Pancreas (tissue), 10 donors: ENCODE measurements at regions not wholly inside any gene's neighbourhood (a gene's known extent, or its start where the extent isn't known, plus 50 kb on each side); places are given as distances from the start of the nearest gene placed in this dataset.
"Not testable (repeated sequence)": the region's sequence is repeated elsewhere in the genome, so short reads cannot be mapped to it uniquely, and the experiment has no call there.

Experiments used
- ATAC-seq, 4 donors: fragments of 200-7000 bp; cut with Tn5 transposase; one replicate each; pipeline versions ENCODE4 v1.8.0 to v1.9.1; 2020; ENCODE audit warnings: mild to moderate bottlenecking in 4 of 4, moderate library complexity in 4 of 4
- DNase-seq, 6 donors: peaks; one replicate each; pipeline ENCODE4 v3.0.0-alpha.2; 2020
- FAIRE-seq: peaks from 2 replicates; lab custom pipeline; 2012; peaks lifted over from hg19 to GRCh38; lab: Jason Lieb, UNC
- H3K27ac ChIP-seq, 4 donors: fragments of 200-600 bp; sonication (generic); 1 replicate in 3 of 4; 2 replicates in 1 of 4; pipeline versions ENCODE4 v1.5.0 to v1.8.0; 2020
- H3K27me3 ChIP-seq, 4 donors: fragments of 200-600 bp; one replicate each; pipeline ENCODE4 v1.8.0; 2021
- H3K36me3 ChIP-seq, 3 donors: fragments of 200-600 bp; sonication (generic) in 1 of 3; one replicate each; pipeline versions ENCODE4 v1.5.0 to v1.8.0; 2020 to 2021
- H3K4me1 ChIP-seq, 3 donors: fragments of 200-600 bp; one replicate each; pipeline ENCODE4 v1.8.0; 2021
- H3K4me3 ChIP-seq, 4 donors: fragments of 200-600 bp; sonication (generic) in 2 of 4; one replicate each; pipeline versions ENCODE4 v1.5.0 to v1.8.0; 2020 to 2021
- H3K9me3 ChIP-seq, 4 donors: fragments of 200-600 bp; one replicate each; pipeline ENCODE4 v1.8.0; 2021
- WGBS, 2 donors: extraction: QIAGEN DNeasy Blood & Tissue Kit; methylation state at CpG; one replicate each; pipeline ENCODE4 v1.1.7; 2013; 5-methylcytosine and 5-hydroxymethylcytosine counted together
- intact Hi-C, 3 donors: fragments of 100-400 bp; cut with DNase I; formaldehyde crosslinking; loops; one replicate each; pipeline versions ENCODE4 v1.11.1 to v1.14.2; 2022
- TF ChIP-seq, protein P1 (sequence below), 4 donors: fragments of 200-600 bp; sonication (generic) in 3 of 4; IDR thresholded peaks; one replicate each; pipeline versions ENCODE4 v1.5.0 to v1.8.0; 2021; ENCODE audit warnings: antibody characterized with exemption in 4 of 4
- donor health status: healthy with polysubstance abuse.
- donor health status: DM: no; HTN: no; CAD: no; lungs with moderate emphysema.
- donor health status: DM: no; HTN: no; CAD: no.
- donor health status: control.
- donor health status: control.
- donor health status: Bipolar disorder and iron deficiency.
- donor health status: DM: yes; HTN: yes; CAD: no.
- donor health status: DM: no; HTN: no; CAD: no.
- donor health status: DM: no; HTN: no; CAD: no.
- donor health status: DM: yes; HTN: yes; CAD: no.

DNA sequence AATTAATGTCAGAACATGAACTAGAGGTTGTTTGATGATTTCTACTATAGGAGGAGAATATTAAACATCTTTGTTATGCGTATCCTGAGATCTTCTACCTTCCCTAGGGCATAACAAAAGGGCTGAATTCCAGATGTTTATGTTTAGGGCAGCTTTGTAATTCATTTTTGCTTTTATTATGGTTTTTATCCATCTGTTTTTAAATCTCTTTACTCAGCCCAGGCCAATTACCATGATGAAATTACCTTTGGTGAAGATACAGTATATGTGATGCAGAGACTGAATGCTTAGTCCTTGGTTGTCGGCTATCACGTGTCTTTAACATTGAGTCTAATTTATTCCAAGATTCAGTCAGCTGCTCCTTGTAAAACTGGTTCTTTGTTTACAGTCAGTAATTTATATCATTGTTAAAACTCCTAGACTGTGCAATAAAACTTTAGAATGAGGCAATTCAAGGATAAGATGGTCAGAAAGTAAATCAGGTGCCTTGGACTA, 176.9 kb downstream of the CTH start:
- TF ChIP-seq, protein P1, sequence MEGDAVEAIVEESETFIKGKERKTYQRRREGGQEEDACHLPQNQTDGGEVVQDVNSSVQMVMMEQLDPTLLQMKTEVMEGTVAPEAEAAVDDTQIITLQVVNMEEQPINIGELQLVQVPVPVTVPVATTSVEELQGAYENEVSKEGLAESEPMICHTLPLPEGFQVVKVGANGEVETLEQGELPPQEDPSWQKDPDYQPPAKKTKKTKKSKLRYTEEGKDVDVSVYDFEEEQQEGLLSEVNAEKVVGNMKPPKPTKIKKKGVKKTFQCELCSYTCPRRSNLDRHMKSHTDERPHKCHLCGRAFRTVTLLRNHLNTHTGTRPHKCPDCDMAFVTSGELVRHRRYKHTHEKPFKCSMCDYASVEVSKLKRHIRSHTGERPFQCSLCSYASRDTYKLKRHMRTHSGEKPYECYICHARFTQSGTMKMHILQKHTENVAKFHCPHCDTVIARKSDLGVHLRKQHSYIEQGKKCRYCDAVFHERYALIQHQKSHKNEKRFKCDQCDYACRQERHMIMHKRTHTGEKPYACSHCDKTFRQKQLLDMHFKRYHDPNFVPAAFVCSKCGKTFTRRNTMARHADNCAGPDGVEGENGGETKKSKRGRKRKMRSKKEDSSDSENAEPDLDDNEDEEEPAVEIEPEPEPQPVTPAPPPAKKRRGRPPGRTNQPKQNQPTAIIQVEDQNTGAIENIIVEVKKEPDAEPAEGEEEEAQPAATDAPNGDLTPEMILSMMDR (IDR thresholded peaks at IDR 0.05), result no peak
- no peak for FAIRE-seq
- no peak for DNase-seq
- no peaks in the 10 kb centered on the region for H3K27me3 ChIP-seq
- H3K36me3 ChIP-seq, result no peaks in the 10 kb centered on the region
- H3K4me3 ChIP-seq, result no peak overlapping the region
- intact Hi-C loops, result no loop called here
- ATAC-seq, result no peak
- no peak overlapping the region for H3K27ac ChIP-seq
- no peaks in the 10 kb centered on the region for H3K9me3 ChIP-seq
- no peaks in the 10 kb centered on the region for H3K4me1 ChIP-seq
- WGBS, 2 donors, result 57 to 76% methylated on average over 3 of the region's 3 CpGs

- H3K27me3 ChIP-seq, H3K9me3 ChIP-seq, FAIRE-seq, H3K4me1 ChIP-seq, H3K27ac ChIP-seq, H3K36me3 ChIP-seq, ATAC-seq, DNase-seq, intact Hi-C loops, H3K4me3 ChIP-seq: not testable (repeated sequence)
- 74 to 81% methylated on average over 3 of the region's 3 CpGs for WGBS, 2 donors
These were observed 182.5 kb downstream of the CTH start for GRCh38 chr1:70593551-70593950.

DNA sequence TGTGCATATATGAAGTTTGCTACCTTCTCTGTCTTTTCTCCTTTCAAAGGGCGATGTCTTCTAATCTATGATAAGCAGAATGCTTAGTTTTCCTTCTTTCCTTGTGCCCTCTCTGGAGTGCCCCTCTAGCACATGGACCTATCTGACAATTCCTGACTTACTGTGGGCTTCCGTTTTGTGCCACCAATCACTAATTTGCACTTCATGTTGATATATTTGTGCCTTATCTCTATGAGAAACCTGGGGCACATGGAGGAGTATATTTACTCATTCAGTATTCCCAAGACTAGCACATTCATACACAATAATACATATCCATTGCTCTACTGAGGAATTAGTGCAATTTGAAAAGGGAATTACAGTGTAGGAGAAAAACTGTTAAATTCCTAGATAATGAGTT, 197.7 kb downstream of the CTH start:
- FAIRE-seq (no peak), DNase-seq (no peak), ATAC-seq (no peak)
- TF ChIP-seq, protein P1 (IDR thresholded peaks at IDR 0.05), result no peak
- intact Hi-C loops, result no loop called here
- no peak overlapping the region for H3K27ac ChIP-seq
- H3K4me3 ChIP-seq, result no peak overlapping the region
- no peaks in the 10 kb centered on the region for H3K36me3 ChIP-seq
- H3K27me3 ChIP-seq, result no peaks in the 10 kb centered on the region
- H3K4me1 ChIP-seq, result no peaks in the 10 kb centered on the region
- H3K9me3 ChIP-seq, result no peaks in the 10 kb centered on the region
- 63 to 68% methylated on average over 2 of the region's 2 CpGs for WGBS, 2 donors

DNA sequence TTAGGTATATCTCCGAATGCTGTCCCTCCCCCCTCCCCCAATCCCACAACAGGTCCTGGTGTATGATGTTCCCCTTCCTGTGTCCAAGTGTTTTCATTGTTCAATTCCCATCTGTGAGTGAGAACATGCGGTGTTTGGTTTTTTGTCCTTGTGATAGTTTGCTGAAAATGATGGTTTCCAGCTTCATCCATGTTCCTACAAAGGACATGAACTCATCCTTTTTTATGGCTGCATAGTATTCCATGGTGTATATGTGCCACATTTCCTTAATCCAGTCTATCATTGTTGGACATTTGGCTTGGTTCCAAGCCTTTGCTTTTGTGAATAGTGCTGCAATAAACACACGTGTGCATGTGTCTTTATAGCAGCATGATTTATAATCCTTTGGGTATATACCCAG, 199.1 kb downstream of the CTH start:
- H3K4me1 ChIP-seq, H3K27ac ChIP-seq, H3K4me3 ChIP-seq, H3K27me3 ChIP-seq, DNase-seq, intact Hi-C loops, FAIRE-seq, H3K9me3 ChIP-seq, ATAC-seq, H3K36me3 ChIP-seq: not testable (repeated sequence)
- 72 to 77% methylated on average over 3 of the region's 3 CpGs for WGBS, 2 donors

DNA sequence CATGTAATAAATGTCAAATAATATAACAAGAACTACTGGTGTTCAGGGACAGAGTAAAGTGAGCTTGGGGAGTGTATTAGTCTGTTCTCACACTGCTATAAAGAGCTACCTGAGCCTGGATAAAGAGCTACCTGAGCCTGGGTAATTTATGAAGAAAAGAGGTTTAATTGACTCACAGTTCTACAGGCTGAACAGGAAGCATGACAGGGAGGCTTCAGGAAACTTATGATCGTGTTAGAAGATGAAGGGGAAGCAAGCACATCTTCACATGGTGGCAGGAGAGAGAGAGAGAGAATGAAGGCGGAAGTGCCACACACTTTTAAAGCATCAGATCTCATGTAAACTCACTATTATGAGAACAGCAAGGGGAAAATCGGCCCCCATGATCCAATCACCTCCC, 205.9 kb downstream of the CTH start:
- no peak for DNase-seq
- Histone ChIP-seq H3K36me3 (no peaks in the 10 kb centered on the region), H3K4me1 (no peaks in the 10 kb centered on the region), H3K27me3 (no peaks in the 10 kb centered on the region), H3K9me3 (no peaks in the 10 kb centered on the region), H3K27ac (no peak overlapping the region), H3K4me3 (no peak overlapping the region)
- no peak for FAIRE-seq
- TF ChIP-seq, protein P1 (IDR thresholded peaks at IDR 0.05), result no peak
- intact Hi-C loops, result no loop called here
- ATAC-seq, result no peak
- 51 to 69% methylated on average over 3 of the region's 3 CpGs for WGBS, 2 donors

DNA sequence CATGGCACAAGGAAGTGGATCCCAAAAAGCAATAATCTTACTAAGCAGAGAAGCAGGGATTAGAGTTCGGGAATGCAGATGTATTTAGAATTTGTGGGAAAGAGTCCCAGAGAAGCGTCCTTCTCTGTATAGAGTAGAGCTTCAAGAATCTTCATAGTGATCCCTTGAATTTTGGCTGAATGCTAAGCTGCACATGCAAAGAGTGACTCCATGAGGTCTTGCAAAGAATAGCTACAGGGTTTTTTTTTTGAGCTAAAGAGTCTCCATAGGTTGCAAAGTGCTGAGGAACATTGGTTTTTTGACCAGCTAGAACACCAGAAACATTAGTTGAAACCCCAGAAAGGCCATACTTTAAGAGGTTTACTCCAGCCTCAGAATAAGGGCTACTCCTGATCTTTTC, 206.7 kb downstream of the CTH start:
- Histone ChIP-seq H3K4me1 (no peaks in the 10 kb centered on the region), H3K27me3 (no peaks in the 10 kb centered on the region), H3K36me3 (no peaks in the 10 kb centered on the region), H3K27ac (no peak overlapping the region), H3K4me3 (no peak overlapping the region), H3K9me3 (no peaks in the 10 kb centered on the region)
- TF ChIP-seq, protein P1 (IDR thresholded peaks at IDR 0.05), result no peak
- no peak for DNase-seq
- 75 to 79% methylated on average over 2 of the region's 2 CpGs for WGBS, 2 donors
- FAIRE-seq, result no peak
- no peak for ATAC-seq
- intact Hi-C loops, result no loop called here
